ENCODE measurements at regions not wholly inside any gene's neighbourhood (a gene's known extent, or its start where the extent isn't known, plus 50 kb on each side); places are given as distances from the start of the nearest gene placed in this dataset.

- no peaks in the 10 kb centered on the region for H4K20me1 ChIP-seq (ENCODE audit: insufficient read depth, low read length)
- H3K27me3 ChIP-seq (ENCODE audit: insufficient read depth, low read length): no peaks in the 10 kb centered on the region
- H3K36me3 ChIP-seq (ENCODE audit: insufficient read depth, low read length): no peaks in the 10 kb centered on the region
- H3K9me3 ChIP-seq (ENCODE audit: low read depth, low read length): peaks cover 3% of the 10 kb centered on the region
- no peak overlapping the region for H3K27ac ChIP-seq (ENCODE audit: low read depth, low read length)
- no peak for TF ChIP-seq CTCF (IDR thresholded peaks at IDR 0.05; ENCODE audit: extremely low read depth, low read depth, low read length)
- DNase-seq (ENCODE audit: insufficient read length, low spot score, missing footprints): no peak
- H3K79me2 ChIP-seq (ENCODE audit: insufficient read depth, low read length): no peaks in the 10 kb centered on the region
- no peak overlapping the region for H3K4me2 ChIP-seq (ENCODE audit: insufficient read depth, low read length)
- no peaks in the 10 kb centered on the region for H3K4me1 ChIP-seq (ENCODE audit: insufficient read depth, low read length)
- no peak overlapping the region for H3K4me3 ChIP-seq (ENCODE audit: insufficient read depth, low read length)
- H2AFZ ChIP-seq (ENCODE audit: low read length): no peak overlapping the region
Measured at GRCh38 chr13:89806594-89806993, 1540.9 kb upstream of the MIR17HG start.

- no peaks in the 10 kb centered on the region for H3K36me3 ChIP-seq (ENCODE audit: insufficient read depth, low read length)
- no peaks in the 10 kb centered on the region for H3K27me3 ChIP-seq (ENCODE audit: insufficient read depth, low read length)
- H3K27ac ChIP-seq (ENCODE audit: low read depth, low read length): no peak overlapping the region
- no peak overlapping the region for H3K4me3 ChIP-seq (ENCODE audit: insufficient read depth, low read length)
- H3K4me2 ChIP-seq (ENCODE audit: insufficient read depth, low read length): no peak overlapping the region
- no peaks in the 10 kb centered on the region for H3K4me1 ChIP-seq (ENCODE audit: insufficient read depth, low read length)
- H4K20me1 ChIP-seq (ENCODE audit: insufficient read depth, low read length): no peaks in the 10 kb centered on the region
- no peak for TF ChIP-seq CTCF (IDR thresholded peaks at IDR 0.05; ENCODE audit: extremely low read depth, low read depth, low read length)
- no peaks in the 10 kb centered on the region for H3K79me2 ChIP-seq (ENCODE audit: insufficient read depth, low read length)
- H3K9me3 ChIP-seq (ENCODE audit: low read depth, low read length): no peaks in the 10 kb centered on the region
- H2AFZ ChIP-seq (ENCODE audit: low read length): no peak overlapping the region
- no peak for DNase-seq (ENCODE audit: insufficient read length, low spot score, missing footprints)
Measured at GRCh38 chr13:89812856-89813255, 1534.6 kb upstream of the MIR17HG start.

- Histone ChIP-seq H2AFZ (ENCODE audit: low read length) (no peak overlapping the region), H3K27me3 (ENCODE audit: insufficient read depth, low read length) (no peaks in the 10 kb centered on the region), H3K36me3 (ENCODE audit: insufficient read depth, low read length) (no peaks in the 10 kb centered on the region), H3K4me2 (ENCODE audit: insufficient read depth, low read length) (no peak overlapping the region), H3K9me3 (ENCODE audit: low read depth, low read length) (no peaks in the 10 kb centered on the region), H4K20me1 (ENCODE audit: insufficient read depth, low read length) (no peaks in the 10 kb centered on the region), H3K4me1 (ENCODE audit: insufficient read depth, low read length) (no peaks in the 10 kb centered on the region), H3K27ac (ENCODE audit: low read depth, low read length) (no peak overlapping the region), H3K79me2 (ENCODE audit: insufficient read depth, low read length) (no peaks in the 10 kb centered on the region), H3K4me3 (ENCODE audit: insufficient read depth, low read length) (no peak overlapping the region)
- TF ChIP-seq CTCF (IDR thresholded peaks at IDR 0.05; ENCODE audit: extremely low read depth, low read depth, low read length): no peak
- no peak for DNase-seq (ENCODE audit: insufficient read length, low spot score, missing footprints)
Measured at GRCh38 chr13:89816404-89816803, 1531.1 kb upstream of the MIR17HG start.

GRCh38 chr13:89822467-89822866, 1525.0 kb upstream of the MIR17HG start:
- H3K27ac ChIP-seq (ENCODE audit: low read depth, low read length): no peak overlapping the region
- DNase-seq (ENCODE audit: insufficient read length, low spot score, missing footprints): no peak
- H2AFZ ChIP-seq (ENCODE audit: low read length): no peak overlapping the region
- H4K20me1 ChIP-seq (ENCODE audit: insufficient read depth, low read length): no peaks in the 10 kb centered on the region
- H3K4me1 ChIP-seq (ENCODE audit: insufficient read depth, low read length): no peaks in the 10 kb centered on the region
- no peak overlapping the region for H3K4me3 ChIP-seq (ENCODE audit: insufficient read depth, low read length)
- H3K9me3 ChIP-seq (ENCODE audit: low read depth, low read length): no peaks in the 10 kb centered on the region
- no peak overlapping the region for H3K4me2 ChIP-seq (ENCODE audit: insufficient read depth, low read length)
- H3K36me3 ChIP-seq (ENCODE audit: insufficient read depth, low read length): no peaks in the 10 kb centered on the region
- H3K27me3 ChIP-seq (ENCODE audit: insufficient read depth, low read length): no peaks in the 10 kb centered on the region
- TF ChIP-seq CTCF (IDR thresholded peaks at IDR 0.05; ENCODE audit: extremely low read depth, low read depth, low read length): no peak
- no peaks in the 10 kb centered on the region for H3K79me2 ChIP-seq (ENCODE audit: insufficient read depth, low read length)

Data from osteoblast (primary cell).